ENCODE measurements at regions not wholly inside any gene's neighbourhood (a gene's known extent, or its start where the extent isn't known, plus 50 kb on each side); places are given as distances from the start of the nearest gene placed in this dataset.

DNA sequence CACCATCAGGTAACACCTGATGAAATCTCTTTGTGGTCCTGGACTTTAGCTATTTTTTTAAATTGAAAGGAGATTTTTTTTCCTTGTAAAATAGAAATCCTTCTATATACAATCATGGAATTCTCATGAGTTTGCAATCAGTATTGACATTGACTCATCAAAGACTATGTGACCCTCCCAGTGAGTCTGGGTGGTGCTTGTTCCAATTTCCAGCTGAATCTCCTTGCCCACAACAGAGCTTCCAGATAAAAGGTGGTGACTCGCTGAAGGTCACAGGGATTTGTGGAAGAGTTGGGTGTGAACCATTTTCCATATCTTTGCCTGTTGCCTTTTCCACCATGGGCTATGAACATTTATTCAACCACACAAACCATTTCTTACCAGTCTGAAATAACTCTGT lies 486.6 kb downstream of the AJAP1 start:
- Histone ChIP-seq H3K79me2 (ENCODE audit: insufficient read depth, low read length) (no peaks in the 10 kb centered on the region), H2AFZ (ENCODE audit: insufficient read depth, low read depth, low read length, poor library complexity, severe bottlenecking) (no peak overlapping the region), H4K20me1 (ENCODE audit: insufficient read depth, low read length) (no peaks in the 10 kb centered on the region), H3K36me3 (replicated peaks in 1 of 2; ENCODE audit: control insufficient read depth in 1 of 2, insufficient read depth in 2 of 2, low read length in 2 of 2) (no peaks in the 10 kb centered on the region), H3K4me1 (ENCODE audit: control insufficient read depth in 1 of 2, insufficient read depth in 2 of 2, low read length in 2 of 2) (no peaks in the 10 kb centered on the region), H3K9ac (ENCODE audit: insufficient read depth, low read length, poor library complexity, severe bottlenecking) (no peak overlapping the region), H3K27me3 (ENCODE audit: control insufficient read depth in 2 of 2, insufficient read depth in 2 of 2, low read length in 2 of 2) (no peaks in the 10 kb centered on the region), H3K4me2 (replicated peaks; ENCODE audit: extremely low read depth, low read length, poor library complexity, severe bottlenecking) (no peak overlapping the region), H3K9me3 (replicated peaks in 1 of 2; ENCODE audit: control insufficient read depth in 1 of 2, insufficient read depth in 1 of 2, low read length in 2 of 2) (no peaks in the 10 kb centered on the region), H3K4me3 (replicated peaks in 1 of 3; ENCODE audit: low read depth in 2 of 3, low read length in 3 of 3) (no peak overlapping the region), H3K27ac (ENCODE audit: low read depth in 1 of 2, low read length in 2 of 2) (no peak overlapping the region)
- no peak for DNase-seq
- intact Hi-C loops (cut with micrococcal nuclease) = no loop called here
- H3K9me3 Mint-ChIP-seq = peaks cover 0 to 5% (median 2%) of the 10 kb centered on the region in 7 donors
- H3K4me1 Mint-ChIP-seq = no peaks in the 10 kb centered on the region
- no CpG with 5 or more reads among the region's 1 CpG for WGBS (ENCODE audit: insufficient coverage)
- TF ChIP-seq, protein P1, sequence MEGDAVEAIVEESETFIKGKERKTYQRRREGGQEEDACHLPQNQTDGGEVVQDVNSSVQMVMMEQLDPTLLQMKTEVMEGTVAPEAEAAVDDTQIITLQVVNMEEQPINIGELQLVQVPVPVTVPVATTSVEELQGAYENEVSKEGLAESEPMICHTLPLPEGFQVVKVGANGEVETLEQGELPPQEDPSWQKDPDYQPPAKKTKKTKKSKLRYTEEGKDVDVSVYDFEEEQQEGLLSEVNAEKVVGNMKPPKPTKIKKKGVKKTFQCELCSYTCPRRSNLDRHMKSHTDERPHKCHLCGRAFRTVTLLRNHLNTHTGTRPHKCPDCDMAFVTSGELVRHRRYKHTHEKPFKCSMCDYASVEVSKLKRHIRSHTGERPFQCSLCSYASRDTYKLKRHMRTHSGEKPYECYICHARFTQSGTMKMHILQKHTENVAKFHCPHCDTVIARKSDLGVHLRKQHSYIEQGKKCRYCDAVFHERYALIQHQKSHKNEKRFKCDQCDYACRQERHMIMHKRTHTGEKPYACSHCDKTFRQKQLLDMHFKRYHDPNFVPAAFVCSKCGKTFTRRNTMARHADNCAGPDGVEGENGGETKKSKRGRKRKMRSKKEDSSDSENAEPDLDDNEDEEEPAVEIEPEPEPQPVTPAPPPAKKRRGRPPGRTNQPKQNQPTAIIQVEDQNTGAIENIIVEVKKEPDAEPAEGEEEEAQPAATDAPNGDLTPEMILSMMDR (IDR thresholded peaks at IDR 0.05) = no peak
- peaks cover 0 to 3% (median 0%) of the 10 kb centered on the region in 3 donors for H3K27me3 Mint-ChIP-seq (ENCODE audit: low read depth in 3 of 3)
- no peak overlapping the region for H3K4me3 Mint-ChIP-seq
- H3K36me3 Mint-ChIP-seq = no peaks in the 10 kb centered on the region
- H3K27ac Mint-ChIP-seq = no peak overlapping the region

DNA sequence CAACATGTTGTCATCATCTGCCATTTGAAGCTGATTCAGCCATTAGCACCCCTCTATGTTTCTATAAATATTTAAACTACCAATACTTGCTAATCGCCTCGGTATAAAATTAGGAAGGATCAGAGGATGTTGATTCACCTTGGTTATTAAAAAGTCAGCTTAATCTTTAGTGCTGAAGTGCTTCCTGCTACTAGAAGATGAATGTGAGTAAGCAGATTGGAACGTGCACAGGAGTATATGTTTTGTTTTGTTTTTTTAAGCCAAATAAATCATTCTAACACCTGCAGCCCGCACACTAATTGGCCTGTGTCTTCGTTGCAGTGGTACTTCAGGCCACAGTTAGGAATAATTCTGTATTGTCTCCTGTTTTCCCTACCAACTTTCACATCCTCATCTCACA lies 485.7 kb downstream of the AJAP1 start:
- Histone ChIP-seq H3K79me2 (ENCODE audit: insufficient read depth, low read length) (no peaks in the 10 kb centered on the region), H3K9ac (ENCODE audit: insufficient read depth, low read length, poor library complexity, severe bottlenecking) (no peak overlapping the region), H3K9me3 (replicated peaks in 1 of 2; ENCODE audit: control insufficient read depth in 1 of 2, insufficient read depth in 1 of 2, low read length in 2 of 2) (no peaks in the 10 kb centered on the region), H4K20me1 (ENCODE audit: insufficient read depth, low read length) (no peaks in the 10 kb centered on the region), H3K27ac (ENCODE audit: low read depth in 1 of 2, low read length in 2 of 2) (no peak overlapping the region), H3K27me3 (ENCODE audit: control insufficient read depth in 2 of 2, insufficient read depth in 2 of 2, low read length in 2 of 2) (no peaks in the 10 kb centered on the region), H3K36me3 (replicated peaks in 1 of 2; ENCODE audit: control insufficient read depth in 1 of 2, insufficient read depth in 2 of 2, low read length in 2 of 2) (no peaks in the 10 kb centered on the region), H3K4me3 (replicated peaks in 1 of 3; ENCODE audit: low read depth in 2 of 3, low read length in 3 of 3) (no peak overlapping the region), H3K4me1 (ENCODE audit: control insufficient read depth in 1 of 2, insufficient read depth in 2 of 2, low read length in 2 of 2) (no peaks in the 10 kb centered on the region), H3K4me2 (replicated peaks; ENCODE audit: extremely low read depth, low read length, poor library complexity, severe bottlenecking) (no peak overlapping the region), H2AFZ (ENCODE audit: insufficient read depth, low read depth, low read length, poor library complexity, severe bottlenecking) (no peak overlapping the region)
- Mint-ChIP-seq H3K9me3 (peaks cover 0 to 5% (median 2%) of the 10 kb centered on the region in 7 donors), H3K36me3 (no peaks in the 10 kb centered on the region), H3K27me3 (ENCODE audit: low read depth in 3 of 3) (peaks cover 0 to 3% (median 0%) of the 10 kb centered on the region in 3 donors), H3K27ac (no peak overlapping the region), H3K4me1 (no peaks in the 10 kb centered on the region), H3K4me3 (no peak overlapping the region)
- WGBS (ENCODE audit: insufficient coverage) = 93% methylated on average over 2 of the region's 5 CpGs
- no peak for DNase-seq
- intact Hi-C loops (cut with micrococcal nuclease) = no loop called here
- TF ChIP-seq, protein P1 (IDR thresholded peaks at IDR 0.05) = no peak
